Kidney (tissue), 13 donors: ENCODE measurements at regions not wholly inside any gene's neighbourhood (a gene's known extent, or its start where the extent isn't known, plus 50 kb on each side); places are given as distances from the start of the nearest gene placed in this dataset.

Source experiments
- DNase-seq, 5 donors: peaks; one replicate each; pipeline ENCODE4 v3.0.0-alpha.2; 2013 to 2020
- FAIRE-seq: peaks from 2 replicates; lab custom pipeline; 2012; peaks lifted over from hg19 to GRCh38; lab: Jason Lieb, UNC
- H3K27ac ChIP-seq, 2 donors: one replicate each; pipeline ENCODE4 v1.7.0; 2013; ENCODE audit warnings: low read depth in 2 of 2, low read length in 2 of 2, inconsistent platforms in 1 of 2
- H3K27me3 ChIP-seq: one replicate; pipeline ENCODE4 v1.7.1; 2013; ENCODE audit warnings: low read length, inconsistent platforms; ENCODE audit not compliant: control insufficient read depth, insufficient read depth
- H3K36me3 ChIP-seq, 3 donors: one replicate each; pipeline versions ENCODE4 v1.7.0 to v1.7.1; 2013; ENCODE audit warnings: low read length in 3 of 3, control low read depth in 1 of 3, inconsistent platforms in 1 of 3; ENCODE audit not compliant: insufficient read depth in 3 of 3, control insufficient read depth in 2 of 3
- H3K4me1 ChIP-seq, 3 donors: one replicate each; pipeline versions ENCODE4 v1.7.0 to v1.7.1; 2013; ENCODE audit warnings: low read length in 3 of 3, inconsistent platforms in 1 of 3, low read depth in 1 of 3; ENCODE audit not compliant: control insufficient read depth in 2 of 3, insufficient read depth in 2 of 3
- H3K4me3 ChIP-seq, 3 donors: one replicate each; pipeline versions ENCODE4 v1.7.0 to v1.8.1; 2013; ENCODE audit warnings: low read length in 3 of 3, control low read depth in 1 of 3, inconsistent platforms in 1 of 3
- H3K9ac ChIP-seq, 3 donors: one replicate each; pipeline versions ENCODE4 v1.7.0 to v1.7.1; 2013; ENCODE audit warnings: low read length in 3 of 3, control low read depth in 1 of 3, inconsistent platforms in 1 of 3
- H3K9me3 ChIP-seq, 3 donors: one replicate each; pipeline versions ENCODE4 v1.7.0 to v1.7.1; 2013; ENCODE audit warnings: low read length in 3 of 3, control low read depth in 1 of 3, inconsistent platforms in 1 of 3; ENCODE audit not compliant: control insufficient read depth in 2 of 3, insufficient read depth in 1 of 3
- intact Hi-C: fragments of 100-400 bp; cut with DNase I; formaldehyde crosslinking; loops from one replicate; pipeline ENCODE4 v1.11.1; 2022
- TF ChIP-seq, protein P1 (sequence below): IDR thresholded peaks from 3 replicates; pipeline ENCODE4 v1.5.1; 2012; ENCODE audit warnings: mild to moderate bottlenecking, moderate library complexity, borderline replicate concordance; ENCODE audit not compliant: insufficient read depth; ENCODE audit errors: extremely low read depth
- donor health status: control.
- donor health status: control.
- donor health status: control.
- donor health status: control.
- donor health status: control.
- donor health status: DM: yes; HTN: yes; CAD: no.
- donor health status: Normal renal cell carcinoma (clear cell type).

DNA sequence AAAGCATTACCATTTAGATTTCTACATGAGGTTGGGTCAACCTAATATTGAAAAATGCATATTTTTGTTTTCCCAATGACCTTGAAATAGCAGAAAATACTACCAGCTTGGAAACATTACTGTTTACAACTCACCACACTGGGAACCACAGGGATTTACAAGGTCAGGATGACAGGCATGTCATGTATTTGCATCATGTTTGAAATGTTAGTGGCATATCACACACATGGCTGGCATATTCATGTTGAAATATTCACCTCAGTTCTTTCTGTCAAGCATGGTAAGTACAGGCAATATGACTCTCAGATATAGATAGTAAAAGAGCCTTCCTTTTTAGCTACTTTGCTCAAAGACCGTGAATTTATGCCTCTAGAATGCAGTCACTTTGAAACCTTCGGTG, 593.5 kb downstream of the NOVA1 start:
- intact Hi-C loops = no loop called here
- Histone ChIP-seq H3K9ac (no peak overlapping the region), H3K36me3 (no peaks in the 10 kb centered on the region), H3K4me1 (no peaks in the 10 kb centered on the region), H3K27ac (no peak overlapping the region), H3K4me3 (no peak overlapping the region), H3K27me3 (no peaks in the 10 kb centered on the region), H3K9me3 (no peaks in the 10 kb centered on the region)
- no peak for FAIRE-seq
- TF ChIP-seq, protein P1, sequence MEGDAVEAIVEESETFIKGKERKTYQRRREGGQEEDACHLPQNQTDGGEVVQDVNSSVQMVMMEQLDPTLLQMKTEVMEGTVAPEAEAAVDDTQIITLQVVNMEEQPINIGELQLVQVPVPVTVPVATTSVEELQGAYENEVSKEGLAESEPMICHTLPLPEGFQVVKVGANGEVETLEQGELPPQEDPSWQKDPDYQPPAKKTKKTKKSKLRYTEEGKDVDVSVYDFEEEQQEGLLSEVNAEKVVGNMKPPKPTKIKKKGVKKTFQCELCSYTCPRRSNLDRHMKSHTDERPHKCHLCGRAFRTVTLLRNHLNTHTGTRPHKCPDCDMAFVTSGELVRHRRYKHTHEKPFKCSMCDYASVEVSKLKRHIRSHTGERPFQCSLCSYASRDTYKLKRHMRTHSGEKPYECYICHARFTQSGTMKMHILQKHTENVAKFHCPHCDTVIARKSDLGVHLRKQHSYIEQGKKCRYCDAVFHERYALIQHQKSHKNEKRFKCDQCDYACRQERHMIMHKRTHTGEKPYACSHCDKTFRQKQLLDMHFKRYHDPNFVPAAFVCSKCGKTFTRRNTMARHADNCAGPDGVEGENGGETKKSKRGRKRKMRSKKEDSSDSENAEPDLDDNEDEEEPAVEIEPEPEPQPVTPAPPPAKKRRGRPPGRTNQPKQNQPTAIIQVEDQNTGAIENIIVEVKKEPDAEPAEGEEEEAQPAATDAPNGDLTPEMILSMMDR = no peak
- DNase-seq = no peak

DNA sequence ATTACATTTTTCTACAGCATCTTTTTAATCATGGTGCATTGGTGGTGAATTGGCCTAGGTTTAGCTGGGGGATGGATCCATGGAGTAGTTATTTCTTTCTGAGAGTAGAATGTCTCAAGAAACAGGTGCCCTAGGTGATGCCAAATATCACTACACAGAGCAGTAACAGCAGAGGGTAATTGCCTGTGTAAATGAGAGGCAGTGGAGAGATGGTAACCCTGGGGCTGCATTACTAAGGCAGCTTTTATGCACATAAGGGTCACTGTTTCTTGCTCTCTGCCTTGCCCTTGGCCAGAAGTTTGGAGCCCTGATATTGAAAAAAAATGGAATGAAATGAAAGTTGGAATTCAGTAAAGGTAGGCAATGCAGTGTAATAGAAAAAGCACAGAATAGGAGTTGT, 604.0 kb downstream of the NOVA1 start:
- Histone ChIP-seq H3K4me3 (no peak overlapping the region), H3K4me1 (no peaks in the 10 kb centered on the region), H3K9ac (no peak overlapping the region), H3K9me3 (no peaks in the 10 kb centered on the region), H3K36me3 (no peaks in the 10 kb centered on the region), H3K27ac (no peak overlapping the region), H3K27me3 (no peaks in the 10 kb centered on the region)
- intact Hi-C loops = no loop called here
- FAIRE-seq (no peak), DNase-seq (no peak)
- TF ChIP-seq, protein P1 = no peak

DNA sequence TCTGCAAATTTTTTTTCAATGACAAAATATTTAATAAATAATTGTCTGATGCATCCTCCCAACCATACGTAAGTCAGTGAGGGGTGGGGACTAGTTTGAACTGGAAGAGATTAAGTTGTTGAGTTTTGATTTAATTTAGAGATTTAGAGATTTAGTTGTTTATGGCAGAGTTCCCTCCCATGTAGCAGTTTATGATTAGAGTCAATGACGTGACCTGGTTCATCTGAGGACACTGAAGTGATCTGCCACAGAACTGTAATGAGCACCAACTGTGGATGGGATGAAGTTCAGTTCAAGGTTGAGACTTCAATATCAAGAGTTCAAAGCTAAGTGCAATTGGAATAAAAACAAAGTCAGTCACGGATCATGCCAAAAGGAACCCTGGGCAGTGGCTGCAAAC, 609.3 kb downstream of the NOVA1 start:
- H3K27me3 ChIP-seq = no peaks in the 10 kb centered on the region
- TF ChIP-seq, protein P1 = no peak
- no peak for DNase-seq
- H3K27ac ChIP-seq = no peak overlapping the region
- no peak overlapping the region for H3K4me3 ChIP-seq
- H3K9ac ChIP-seq = no peak overlapping the region
- peaks cover 0 to 2% (median 0%) of the 10 kb centered on the region in 3 donors for H3K4me1 ChIP-seq
- no peaks in the 10 kb centered on the region for H3K9me3 ChIP-seq
- no peaks in the 10 kb centered on the region for H3K36me3 ChIP-seq
- FAIRE-seq = no peak
- intact Hi-C loops = no loop called here

DNA sequence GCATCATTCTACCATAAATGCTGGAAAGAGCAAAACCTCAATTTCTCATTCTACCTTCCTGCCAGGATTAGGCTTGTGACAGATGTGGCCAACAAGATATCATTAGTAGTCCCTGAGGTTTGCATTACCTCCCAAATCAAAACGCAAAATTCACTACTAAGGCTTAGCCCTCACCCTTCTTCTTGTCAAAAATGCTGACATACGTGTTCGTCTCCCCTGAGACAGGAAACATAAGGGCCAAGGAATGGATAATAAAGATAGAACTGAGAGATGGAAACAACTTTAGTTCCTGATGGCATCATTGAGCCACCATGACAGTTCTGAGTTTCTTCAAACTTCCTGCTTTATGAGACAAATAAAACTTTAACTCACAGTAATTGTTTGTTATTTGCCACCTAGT, 642.1 kb downstream of the NOVA1 start:
- TF ChIP-seq, protein P1 = no peak
- Histone ChIP-seq H3K4me1 (no peaks in the 10 kb centered on the region), H3K4me3 (no peak overlapping the region), H3K9ac (no peak overlapping the region), H3K27ac (no peak overlapping the region), H3K9me3 (no peaks in the 10 kb centered on the region), H3K36me3 (no peaks in the 10 kb centered on the region), H3K27me3 (no peaks in the 10 kb centered on the region)
- no peak for FAIRE-seq
- intact Hi-C loops = no loop called here
- DNase-seq = no peak
